Gastroesophageal sphincter (tissue), 3 donors: ENCODE measurements at regions not wholly inside any gene's neighbourhood (a gene's known extent, or its start where the extent isn't known, plus 50 kb on each side); places are given as distances from the start of the nearest gene placed in this dataset.
"Not testable (repeated sequence)": the region's sequence is repeated elsewhere in the genome, so short reads cannot be mapped to it uniquely, and the experiment has no call there.

Source experiments
- EP300 ChIP-seq: sonication (generic); formaldehyde crosslinking; IDR thresholded peaks from one replicate; pipeline ENCODE4 v1.6.1; 2017; ENCODE audit warnings: antibody characterized with exemption, mild to moderate bottlenecking
- POLR2A ChIP-seq, 2 donors: fragments of 450-650 bp; IDR thresholded peaks; one replicate each; pipeline ENCODE4 v1.6.1; 2017; ENCODE audit warnings: antibody characterized with exemption in 2 of 2, mild to moderate bottlenecking in 2 of 2, moderate library complexity in 1 of 2
- POLR2AphosphoS5 ChIP-seq: sonication (generic); formaldehyde crosslinking; IDR thresholded peaks from one replicate; pipeline ENCODE4 v1.6.1; 2017; ENCODE audit warnings: antibody characterized with exemption
- TF ChIP-seq, protein P1 (sequence below), 4 experiments: fragments of 200-600 bp in 2 of 4; fragments of 450-650 bp in 2 of 4; sonication (generic) in 1 of 4; IDR thresholded peaks; one replicate each; pipeline ENCODE4 v1.5.1; 2017 to 2019; ENCODE audit warnings: antibody characterized with exemption in 4 of 4, mild to moderate bottlenecking in 2 of 4, moderate library complexity in 2 of 4

GRCh38 chr9:31061592-31061991 lies 1322.9 kb upstream of the ACO1 start:
- TF ChIP-seq, protein P1, sequence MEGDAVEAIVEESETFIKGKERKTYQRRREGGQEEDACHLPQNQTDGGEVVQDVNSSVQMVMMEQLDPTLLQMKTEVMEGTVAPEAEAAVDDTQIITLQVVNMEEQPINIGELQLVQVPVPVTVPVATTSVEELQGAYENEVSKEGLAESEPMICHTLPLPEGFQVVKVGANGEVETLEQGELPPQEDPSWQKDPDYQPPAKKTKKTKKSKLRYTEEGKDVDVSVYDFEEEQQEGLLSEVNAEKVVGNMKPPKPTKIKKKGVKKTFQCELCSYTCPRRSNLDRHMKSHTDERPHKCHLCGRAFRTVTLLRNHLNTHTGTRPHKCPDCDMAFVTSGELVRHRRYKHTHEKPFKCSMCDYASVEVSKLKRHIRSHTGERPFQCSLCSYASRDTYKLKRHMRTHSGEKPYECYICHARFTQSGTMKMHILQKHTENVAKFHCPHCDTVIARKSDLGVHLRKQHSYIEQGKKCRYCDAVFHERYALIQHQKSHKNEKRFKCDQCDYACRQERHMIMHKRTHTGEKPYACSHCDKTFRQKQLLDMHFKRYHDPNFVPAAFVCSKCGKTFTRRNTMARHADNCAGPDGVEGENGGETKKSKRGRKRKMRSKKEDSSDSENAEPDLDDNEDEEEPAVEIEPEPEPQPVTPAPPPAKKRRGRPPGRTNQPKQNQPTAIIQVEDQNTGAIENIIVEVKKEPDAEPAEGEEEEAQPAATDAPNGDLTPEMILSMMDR (IDR thresholded peaks at IDR 0.05): not testable (repeated sequence)
- not testable (repeated sequence) for TF ChIP-seq POLR2AphosphoS5; POLR2A (IDR thresholded peaks at IDR 0.05); EP300
